ENCODE measurements at regions not wholly inside any gene's neighbourhood (a gene's known extent, or its start where the extent isn't known, plus 50 kb on each side); places are given as distances from the start of the nearest gene placed in this dataset.

- peak; percentile 59 for DNase-seq
These were observed 53.4 kb upstream of the PRKACB start for GRCh38 chr1:84090447-84091245.

- DNase-seq: no peak
These were observed 54.2 kb upstream of the PRKACB start for GRCh38 chr1:84089867-84090266.

DNA sequence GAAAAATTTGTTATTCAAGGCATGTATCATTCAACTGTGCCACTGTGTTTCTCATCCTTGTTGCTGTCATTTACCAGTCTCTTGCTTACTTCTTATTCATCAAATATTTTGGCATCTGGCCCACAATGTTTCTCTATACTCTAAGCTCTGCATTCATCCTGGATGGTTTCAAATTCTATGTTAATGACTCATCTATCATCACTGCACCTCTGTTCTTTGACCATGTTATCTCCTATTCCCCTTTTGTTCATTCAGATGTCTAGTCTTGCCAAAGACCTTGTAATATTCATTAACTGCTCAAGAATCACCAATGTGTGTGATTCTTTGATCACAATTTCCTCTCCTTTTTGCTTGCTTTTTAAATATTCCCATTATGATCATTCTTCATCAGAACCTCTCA lies 54.6 kb upstream of the PRKACB start:
- DNase-seq: no peak

GRCh38 chr1:84086616-84087015 lies 57.5 kb upstream of the PRKACB start:
- no peak for DNase-seq

DNA sequence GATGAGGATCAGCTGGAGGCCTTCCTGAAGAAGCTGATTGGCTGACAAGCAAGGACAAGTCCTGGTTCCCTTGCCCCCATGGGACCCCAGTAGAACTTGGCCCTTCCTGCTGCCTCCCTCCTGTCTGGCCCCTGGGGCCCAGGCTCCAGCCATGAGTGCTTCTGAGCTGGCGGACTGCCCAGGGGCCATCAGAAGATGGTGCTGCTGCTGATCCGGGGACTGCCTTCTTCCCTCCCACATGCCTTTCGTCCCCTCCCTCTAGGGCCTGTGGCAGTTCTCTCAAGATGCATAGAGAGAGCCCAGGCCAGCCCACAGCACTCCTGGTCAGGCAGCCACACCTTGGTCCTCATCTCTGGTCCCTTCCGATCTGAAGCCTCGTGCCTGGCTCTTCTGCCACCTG lies 57.9 kb upstream of the PRKACB start:
- DNase-seq: no peak

DNA sequence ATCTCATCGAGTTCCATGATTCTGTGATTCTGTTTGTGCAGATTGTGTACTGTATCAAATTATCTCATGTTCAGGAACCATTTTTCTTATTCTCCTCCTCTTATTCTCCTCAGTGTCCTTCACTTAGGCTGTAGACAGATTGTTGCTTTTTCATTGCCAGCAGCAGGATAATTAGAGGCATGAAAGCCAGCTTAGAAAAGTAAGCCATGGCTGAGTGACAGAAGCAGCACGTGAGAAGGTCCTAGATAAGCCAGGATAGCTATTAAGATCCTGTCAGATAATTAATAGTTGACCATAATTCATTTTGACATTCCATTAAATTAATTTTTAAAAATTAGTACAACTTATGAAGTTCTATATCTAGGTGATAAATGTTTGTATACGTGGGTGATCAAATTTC lies 60.8 kb upstream of the PRKACB start:
- no peak for DNase-seq

GRCh38 chr1:84078842-84079202 lies 65.2 kb upstream of the PRKACB start:
- DNase-seq: no peak

GRCh38 chr1:84078108-84078841 lies 65.8 kb upstream of the PRKACB start:
- no peak for DNase-seq

DNA sequence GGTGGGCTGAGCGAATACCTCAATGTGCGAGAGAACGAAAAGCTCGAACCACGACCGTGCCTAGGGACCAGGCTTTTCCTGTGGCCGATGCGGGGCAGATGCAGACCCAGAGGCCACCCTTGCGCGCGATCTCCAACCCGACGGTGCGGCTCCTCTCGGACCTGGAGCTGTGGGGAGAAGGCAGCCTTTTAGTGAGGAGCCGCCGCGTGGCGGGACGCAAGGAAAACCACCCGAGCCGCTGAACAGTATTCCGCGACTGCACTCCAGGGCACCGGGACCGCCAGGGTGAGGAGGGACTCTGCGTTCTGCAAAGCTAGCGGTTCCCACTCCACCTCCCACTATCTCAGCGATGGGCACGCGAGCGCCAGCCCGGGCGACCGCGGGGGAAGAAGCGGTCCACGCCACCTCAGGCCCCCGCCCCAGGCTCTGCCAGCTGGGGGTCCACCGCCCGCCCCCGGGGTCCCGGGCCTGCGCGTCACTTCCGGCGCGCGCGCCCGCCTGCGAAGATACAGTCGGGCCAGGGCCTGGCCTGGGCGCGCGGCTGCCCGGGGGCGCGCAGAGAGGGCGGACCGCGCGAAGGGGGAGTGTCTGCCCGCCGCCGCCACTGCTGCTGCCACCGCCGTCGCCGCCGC lies 66.5 kb upstream of the PRKACB start:
- DNase-seq: peak; percentile 78

- DNase-seq: no peak
These were observed 70.8 kb upstream of the PRKACB start for GRCh38 chr1:84073266-84073665.

DNA sequence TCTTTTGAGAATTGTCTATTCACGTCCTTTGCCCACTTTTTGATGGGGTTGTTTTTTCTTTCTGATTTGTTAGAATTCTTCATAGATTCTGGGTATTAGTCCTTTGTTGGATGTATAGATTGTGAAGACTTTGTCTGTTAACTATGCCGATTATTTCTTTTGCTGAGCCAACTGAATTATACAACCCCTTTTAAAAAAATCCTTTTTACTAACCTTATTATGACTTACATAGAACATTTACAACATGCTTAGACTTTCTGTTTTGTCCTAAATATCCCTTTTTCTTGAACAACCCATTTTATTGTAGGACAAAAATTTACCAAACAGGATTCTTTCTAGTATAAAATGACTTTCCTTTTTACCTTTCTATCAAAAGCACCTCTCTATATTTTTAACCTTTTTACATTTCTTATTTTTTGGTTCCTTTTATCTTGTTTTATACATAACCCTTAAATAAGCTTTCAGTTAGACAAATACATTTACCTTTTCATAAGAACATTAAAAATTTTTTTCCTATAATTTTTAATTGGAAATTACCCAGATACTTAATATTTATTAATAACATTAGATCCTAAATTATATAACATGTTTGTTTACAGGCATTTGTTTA lies 70.4 kb upstream of the TTLL7 start:
- no peak for DNase-seq

DNA sequence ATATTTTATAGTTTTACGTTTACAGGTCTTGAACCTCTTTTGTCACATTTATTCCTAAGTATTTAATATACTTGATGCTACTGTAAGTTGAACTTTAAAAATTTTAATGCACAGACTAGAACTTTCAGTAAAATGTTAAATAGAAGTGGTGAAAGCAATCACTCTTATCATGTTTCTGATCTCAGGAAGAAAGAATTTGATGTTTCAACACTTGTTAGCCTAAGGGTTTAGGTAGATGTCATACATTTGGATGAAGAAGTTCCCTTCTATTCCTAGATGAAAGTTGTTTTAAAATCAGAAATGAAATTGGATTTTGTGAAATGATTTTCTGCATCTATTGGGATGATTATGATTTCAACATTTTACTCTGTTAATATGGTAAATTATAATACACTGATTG lies 63.6 kb upstream of the TTLL7 start:
- DNase-seq: no peak

- DNase-seq: no peak
These were observed 62.4 kb upstream of the TTLL7 start for GRCh38 chr1:84061336-84061735.

- DNase-seq: no peak
These were observed 61.8 kb upstream of the TTLL7 start for GRCh38 chr1:84060781-84061180.

DNA sequence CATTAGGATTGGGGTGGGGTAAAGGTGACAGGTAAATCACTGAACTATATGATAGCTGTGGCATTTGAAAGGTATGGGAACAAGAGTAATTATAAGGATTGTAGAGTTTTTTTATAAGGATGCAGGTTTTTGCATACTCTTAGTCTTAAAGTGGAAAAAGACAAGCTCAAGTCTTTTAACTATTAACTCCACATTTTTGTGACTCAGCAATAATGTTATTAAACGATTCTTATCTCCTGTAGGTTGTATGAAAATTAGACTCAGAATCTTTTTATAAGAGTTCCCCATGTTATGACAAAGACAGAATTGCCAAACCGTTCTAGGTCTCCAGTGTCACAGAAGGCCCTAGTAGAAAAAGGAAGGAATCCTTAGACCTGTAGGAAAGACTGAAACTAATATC lies 49.9 kb upstream of the TTLL7 start:
- no peak for DNase-seq

Data from CD4-positive, alpha-beta T cell treated with Interleukin-17A for 1 hour (primary cell).